ENCODE measurements at regions not wholly inside any gene's neighbourhood (a gene's known extent, or its start where the extent isn't known, plus 50 kb on each side); places are given as distances from the start of the nearest gene placed in this dataset.
A peak's percentile ranks its signal among the peaks of the same experiment; 100 is the strongest.

DNA sequence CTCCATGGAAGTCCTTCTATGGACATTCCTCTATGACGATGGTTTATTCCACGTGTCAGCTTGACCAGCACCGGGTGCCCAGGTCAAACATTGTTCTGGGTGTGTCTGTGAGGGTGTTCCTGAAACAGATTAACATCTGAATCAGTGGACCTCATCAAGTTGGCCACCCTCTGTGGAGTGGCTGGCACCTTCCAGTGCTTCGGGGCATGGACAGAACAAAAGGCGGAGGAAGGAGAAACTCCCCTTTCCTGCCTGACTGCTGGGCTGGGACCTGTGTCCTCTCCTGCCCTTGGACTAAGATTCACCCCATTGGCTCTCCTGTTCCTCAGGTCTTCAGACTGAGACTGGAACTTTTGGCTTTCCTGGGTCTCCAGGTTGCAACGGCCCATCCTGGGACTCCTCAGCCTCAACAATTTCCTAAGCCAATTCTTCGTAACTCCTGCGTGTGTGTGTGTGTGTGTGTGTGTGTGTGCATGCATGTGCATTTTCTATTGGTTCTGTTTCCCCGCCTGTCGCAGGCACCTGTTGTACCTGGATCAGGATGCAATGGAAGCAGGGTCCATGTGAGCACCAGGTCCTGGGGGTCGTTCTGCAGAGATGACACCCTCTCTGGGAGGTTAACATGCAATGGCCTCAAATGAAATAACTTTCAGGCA, 357.2 kb upstream of the SALL3 start:
- no peak for DNase-seq

DNA sequence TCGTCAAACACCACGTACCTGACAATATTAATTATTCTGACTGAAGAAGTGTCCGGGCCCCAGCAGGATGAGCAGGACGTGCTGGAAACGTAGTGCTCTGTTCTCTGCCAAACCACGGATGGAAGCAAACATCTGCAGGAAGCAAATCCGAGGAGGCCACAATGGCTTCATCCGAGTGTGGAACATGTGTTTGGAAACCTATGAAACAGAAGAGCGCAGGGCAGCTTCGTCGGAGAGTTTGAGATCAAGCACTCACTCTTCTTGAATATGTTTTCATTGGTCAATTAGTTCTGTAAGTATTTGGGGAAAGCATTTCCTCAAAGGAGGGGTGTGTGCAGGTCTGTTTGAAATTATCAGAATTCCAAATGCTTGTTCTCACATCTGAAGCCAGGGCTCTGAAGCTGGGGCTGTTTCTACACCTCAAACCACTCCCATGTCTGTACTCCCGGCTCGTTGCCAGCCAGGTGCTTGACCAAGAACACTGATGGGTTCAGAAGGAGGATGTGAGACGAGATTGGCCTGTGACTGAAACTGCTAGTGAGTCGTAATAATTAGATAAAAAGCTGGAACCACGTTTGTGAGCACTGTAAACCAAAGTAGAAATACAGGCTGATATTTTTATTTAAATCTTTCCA, 356.6 kb upstream of the SALL3 start:
- DNase-seq, result peak; percentile 79

DNA sequence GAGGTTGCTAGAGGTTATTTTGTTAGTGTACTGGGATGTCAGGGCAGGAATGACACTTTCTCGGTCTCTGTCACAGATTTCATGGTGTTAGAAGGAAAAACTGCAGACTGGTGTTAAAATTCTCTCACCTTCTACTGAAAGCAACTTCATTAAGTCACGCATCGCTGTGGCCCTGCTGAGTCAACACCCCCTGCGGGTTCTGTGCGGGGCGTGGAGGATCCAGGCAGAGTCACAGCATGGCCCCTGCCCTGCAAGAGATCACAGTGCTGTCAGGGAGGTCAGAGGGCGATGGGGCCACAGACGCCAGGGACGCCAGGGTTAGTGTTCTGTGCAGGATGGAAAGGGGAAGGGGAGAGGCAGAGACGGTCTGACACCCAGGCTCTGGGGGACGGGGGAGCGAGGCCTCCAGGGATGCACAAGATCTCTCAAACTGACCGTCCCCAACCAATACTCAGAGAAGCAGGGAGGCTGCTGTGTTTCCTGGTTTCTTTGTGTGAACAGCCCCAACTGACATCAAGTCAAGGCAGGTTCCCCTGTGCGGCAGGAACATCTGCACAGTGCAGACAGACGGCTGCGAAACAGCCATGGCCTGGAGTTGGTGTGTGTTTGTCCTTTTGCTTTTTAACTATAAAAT, 354.9 kb upstream of the SALL3 start:
- DNase-seq, result no peak

DNA sequence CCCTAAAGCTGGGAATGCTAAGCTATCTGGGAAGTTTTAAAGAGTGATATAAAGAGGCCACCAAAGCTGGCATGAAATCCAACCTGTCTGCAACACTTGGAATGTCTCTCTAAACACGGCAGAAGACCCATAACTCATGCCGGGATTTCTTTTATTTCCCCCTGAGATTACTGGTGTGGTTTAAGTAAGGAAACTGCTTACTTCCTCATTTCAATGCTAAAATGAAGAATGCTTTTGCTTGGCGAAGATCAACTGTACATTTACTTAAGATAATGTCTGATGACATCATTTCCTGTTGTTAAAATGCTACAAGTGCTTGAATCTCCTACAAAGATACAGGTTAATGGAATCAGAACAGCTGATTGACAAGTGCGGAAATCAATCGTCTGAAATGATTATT, 353.8 kb upstream of the SALL3 start:
- peak; percentile 40 for DNase-seq

DNA sequence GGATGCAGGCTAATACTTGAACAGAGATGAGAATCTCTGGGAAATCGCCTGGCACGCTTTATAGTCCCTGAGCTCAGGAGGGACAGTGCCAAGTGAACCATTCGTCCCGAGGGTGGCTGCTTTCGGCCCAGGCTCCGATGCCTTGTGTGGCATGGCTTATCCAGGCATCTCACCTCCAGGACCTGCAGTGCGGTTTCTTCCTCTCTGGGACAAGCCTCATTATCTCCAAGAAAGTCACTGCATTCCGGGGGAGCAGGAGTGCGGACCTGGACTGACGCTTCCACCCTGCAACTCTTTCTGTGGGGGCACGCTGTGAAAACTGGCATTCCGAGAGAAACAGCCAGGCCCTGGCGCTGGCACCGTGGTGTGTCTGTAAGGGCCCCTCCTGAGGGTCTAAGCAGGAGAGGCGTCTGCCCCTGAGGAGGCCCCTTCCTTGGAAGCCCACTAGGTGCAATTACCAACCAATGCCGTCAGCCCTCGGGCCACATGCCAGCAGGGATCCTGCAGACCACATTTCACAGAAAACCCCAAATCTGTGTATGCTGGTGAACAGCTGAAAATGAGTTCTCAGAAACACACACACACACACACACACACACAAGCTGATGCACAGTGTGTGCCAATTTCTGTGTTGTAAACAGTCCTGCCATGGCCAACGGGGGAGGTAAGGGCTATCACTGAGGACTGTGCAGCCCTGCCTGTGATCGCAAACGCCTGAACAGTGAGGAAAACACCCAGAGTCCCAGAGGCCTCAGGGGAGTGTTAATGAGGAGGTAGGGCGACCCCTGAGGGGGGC, 351.9 kb upstream of the SALL3 start:
- no peak for DNase-seq

DNA sequence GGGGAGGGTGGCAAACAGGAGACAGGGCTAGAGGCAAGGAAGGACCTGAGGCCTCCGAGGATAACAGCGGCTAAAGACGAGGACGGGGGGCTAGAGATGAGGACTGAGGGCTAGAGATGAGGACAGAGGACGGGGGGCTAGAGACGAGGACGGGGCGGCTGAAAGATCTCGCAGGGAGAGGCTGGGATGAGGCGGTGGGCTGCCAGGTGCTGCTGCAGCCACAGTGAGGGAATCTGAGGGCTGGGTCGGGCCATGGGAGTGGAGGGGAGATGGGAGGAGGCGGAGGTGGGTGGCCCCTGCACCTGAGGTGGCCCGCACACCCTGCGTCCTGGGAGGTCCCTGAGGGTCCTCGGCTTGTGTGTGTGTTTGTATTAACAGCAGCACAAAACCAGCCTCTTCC, 350.2 kb upstream of the SALL3 start:
- DNase-seq, result no peak

DNA sequence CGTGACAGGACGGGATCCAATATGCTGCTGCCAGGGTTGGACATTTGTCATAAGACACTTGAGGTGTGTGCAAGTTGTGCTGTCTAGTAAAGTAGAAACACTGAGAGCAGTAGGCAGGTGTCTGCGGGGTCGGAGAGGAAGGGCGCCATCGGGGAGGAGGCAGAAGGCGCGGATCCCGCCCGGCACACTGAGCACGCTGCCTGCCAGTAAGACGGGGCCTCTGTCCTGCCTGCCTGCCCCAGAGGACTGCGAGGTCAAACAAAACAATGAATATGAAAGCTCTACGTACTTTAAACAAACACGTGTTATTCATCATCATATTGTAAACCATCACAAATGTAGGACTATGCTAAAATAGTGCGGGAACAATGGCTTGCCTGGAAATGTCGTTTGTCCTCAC, 349.3 kb upstream of the SALL3 start:
- DNase-seq, result no peak

DNA sequence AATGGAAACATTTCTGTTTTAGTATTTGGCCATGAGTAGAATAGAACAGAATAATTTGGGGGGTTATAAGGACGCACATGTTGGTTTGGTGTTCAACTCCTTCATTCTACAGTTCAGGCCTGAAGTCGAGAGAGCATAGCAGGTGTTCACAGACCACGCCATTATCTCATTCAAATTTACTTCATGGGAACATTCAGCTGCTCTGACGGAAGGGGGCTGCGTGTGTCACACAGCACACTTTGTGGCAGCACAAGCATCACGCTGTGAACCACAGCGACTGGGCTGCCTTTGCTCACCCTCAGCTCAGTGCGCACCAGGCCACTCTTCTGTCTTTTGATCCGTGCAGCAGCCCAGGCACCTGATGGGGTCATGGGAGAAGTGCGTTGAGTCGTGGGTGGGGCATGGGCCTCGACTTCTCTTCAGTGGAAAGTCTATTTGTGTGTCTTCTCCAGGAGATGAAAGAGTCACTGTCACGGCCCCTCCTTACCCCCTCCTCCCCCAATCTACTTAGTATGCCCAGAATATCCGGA, 348.6 kb upstream of the SALL3 start:
- DNase-seq, result no peak

DNA sequence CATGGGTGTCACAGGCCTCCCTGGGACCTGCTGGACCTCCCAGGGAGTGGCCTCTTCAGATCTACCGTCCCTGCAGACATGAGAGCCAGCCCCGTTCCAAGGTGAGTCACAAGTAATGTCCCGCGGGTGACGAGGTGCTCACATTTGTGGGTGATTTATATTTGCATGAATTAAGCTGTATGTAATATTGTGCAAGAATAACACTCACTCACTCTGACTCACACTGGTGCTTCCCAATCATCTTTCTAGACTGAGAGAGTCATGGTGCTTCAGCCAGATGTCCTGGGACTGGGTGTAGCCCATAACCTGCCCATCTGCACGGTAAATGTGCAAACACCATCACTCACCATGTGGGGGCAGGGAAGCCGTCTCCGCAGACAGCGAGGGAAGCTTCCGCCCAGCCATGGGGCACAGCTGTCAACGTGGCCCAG, 347.5 kb upstream of the SALL3 start:
- DNase-seq, result peak; percentile 42

DNA sequence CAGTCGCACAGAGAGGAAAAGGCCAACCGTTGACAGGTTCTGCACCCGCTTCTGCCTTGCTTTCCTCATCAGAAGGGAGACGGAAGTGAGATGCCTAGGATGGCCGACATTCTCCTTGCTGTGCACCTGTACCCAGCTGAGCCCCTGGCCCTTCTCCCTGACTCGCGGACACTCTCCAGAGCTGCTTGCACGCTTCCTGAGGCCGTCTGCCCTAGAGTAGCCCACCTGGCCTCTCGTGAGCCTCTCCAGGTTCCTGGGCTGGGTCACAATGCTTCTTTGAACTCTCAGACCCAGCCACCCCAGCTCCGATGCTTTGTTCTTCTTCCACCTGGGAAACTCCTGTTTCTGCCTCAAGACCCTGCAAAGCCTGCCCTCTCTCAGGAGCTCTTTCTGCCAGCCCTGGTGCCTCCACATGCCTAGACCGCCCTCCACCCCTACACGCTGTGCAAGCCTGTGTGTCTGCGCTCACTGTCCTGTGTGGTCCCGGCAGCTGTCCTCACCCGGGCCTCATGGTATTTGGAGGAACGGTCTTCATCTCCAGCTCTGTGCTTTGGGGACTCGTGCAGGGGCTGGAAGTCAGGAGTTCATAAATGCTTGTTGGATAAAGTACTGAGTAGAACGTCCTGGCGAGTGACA, 345.4 kb upstream of the SALL3 start:
- DNase-seq, result no peak

DNA sequence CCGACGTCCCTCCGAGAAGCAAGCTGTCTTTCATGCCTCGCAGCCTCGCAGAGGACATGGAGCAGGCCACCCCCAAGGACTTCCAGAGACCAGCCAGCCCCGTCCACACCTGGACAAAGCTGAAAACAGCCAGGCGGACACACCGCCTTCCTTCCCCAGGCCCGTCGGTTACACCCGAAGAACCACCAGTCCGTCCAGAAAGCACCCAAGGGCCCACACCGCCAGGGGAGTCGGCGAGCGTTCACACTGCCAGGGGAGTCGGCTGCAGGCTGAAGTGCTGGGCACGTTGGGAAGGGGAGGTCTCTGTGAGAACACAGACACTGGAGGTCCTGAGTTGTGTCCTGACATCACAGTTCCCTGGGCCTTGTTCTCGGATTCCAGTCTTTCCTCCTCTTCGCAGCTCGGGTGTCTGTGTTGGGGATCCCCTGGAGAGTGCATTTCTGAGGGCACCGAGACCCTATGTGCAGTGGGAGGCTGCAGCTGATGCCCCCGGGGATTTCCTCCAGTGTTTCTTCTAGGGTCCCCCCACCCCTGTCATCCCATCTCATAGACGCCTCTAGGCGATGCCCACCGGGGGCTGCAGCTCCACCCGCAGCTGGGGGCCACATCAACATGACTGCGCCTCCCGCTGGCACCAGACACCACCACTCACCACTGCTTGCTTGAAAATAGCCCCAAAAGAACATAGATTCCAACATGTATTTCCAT, 344.4 kb upstream of the SALL3 start:
- DNase-seq, result no peak

DNA sequence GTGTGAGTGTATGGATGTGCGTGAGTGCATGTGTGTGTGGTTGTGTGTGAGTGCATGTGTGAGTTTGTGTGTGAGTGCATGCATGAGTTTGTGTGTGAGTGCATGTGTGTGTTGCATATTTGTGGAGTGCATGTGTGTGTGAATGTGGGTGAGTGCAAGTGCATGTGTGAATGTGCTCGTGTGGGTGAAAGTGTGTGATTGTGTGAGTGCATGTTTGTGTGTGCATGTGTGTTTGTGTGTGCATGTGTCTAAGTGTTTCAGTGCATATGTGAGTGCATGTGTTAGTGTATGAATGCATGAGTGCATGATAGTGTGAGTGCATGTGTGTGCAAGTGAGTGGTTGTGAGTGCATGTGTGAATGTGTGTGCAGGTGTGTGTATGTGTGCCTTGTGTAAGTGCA, 343.4 kb upstream of the SALL3 start:
- DNase-seq, result no peak

DNA sequence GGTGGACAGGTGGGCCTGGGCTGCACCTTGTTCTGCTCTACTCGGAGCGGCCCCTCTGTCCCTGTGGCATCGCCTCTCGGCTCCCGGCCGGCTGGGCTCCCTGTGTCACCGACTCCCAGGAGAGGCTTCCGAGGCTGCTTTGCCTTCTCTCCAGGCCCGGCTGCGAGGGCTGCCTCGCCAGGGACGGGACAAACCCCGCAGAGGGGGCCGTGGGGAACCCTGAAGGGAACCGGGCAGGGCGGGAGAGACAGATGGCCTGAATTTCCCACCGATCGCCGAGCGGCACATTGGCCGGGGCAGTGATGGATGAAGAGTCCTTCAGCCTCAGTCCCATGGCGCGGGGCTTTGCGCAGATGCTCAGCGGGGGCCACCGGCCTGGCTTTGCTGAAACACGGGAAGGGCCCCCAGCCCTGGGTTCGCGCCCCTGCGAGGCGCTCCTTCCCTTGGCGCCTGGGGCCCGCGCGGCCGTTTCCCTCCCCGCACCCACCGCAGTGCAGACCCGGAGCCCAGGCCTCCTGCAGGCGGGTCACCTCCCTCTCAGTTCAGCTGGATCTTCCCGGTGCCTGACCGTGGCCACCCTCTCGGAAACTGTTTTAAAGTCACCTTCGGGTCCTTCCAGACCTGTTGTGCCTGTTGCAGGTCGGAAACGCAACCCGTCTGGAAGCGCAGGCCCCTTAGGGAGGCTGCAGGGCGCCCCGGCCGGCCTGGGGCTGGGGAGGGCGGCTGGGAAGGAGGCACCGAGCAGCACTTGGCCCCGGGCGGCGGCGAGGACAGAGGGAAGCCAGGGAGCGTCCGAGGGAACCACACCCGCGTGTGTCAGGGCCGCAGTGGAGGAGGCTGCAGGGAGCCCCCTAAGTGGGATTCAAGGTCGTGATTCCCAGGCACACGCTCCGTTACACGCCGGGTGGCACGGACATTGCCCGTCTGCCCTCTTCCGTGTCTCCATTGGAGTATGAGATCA, 341.9 kb upstream of the SALL3 start:
- DNase-seq, result no peak

DNA sequence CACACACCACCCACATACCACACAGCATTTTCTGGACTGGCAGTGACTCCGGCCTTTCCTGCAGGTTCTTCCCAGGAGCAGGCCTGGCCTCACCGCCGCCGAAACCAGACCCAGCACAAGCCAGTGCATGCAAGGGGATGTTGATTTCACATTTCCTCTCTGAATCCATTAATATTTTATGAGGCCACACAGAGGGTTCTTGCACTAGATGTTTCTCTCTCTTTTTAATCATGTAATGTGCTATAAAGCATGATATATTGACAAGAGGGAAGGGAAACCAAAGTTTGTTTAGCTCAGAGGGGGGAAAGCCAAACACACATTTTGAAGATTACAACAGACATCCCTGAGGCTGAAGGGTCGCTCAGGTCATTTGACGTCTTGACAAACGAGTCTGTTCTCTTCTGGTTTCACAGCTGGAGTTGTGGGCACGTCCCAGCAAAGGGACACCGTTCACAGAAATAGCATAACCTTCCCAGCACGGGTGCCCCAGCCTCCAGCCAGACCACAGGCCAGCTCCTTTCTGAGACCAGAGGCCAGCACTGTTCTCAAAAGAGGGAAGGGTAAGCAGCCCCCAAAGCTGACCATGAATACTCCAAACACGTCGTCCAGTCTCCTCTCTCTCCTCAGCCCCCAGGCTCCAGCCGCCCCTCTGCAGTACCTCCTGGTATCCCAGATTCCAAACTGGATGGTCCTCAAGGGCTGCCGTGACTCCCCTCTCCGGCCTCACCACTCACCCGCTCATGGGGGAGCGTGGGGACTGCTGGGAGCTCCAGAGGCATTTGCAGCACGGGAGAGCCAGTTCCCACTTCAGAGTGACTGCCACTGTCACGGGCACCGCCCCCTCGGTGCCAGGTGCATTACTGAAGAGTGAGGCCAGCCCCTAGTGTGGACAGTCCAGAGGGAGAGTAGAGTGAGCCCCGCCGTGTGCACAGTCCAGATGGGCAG, 340.3 kb upstream of the SALL3 start:
- DNase-seq, result no peak

DNA sequence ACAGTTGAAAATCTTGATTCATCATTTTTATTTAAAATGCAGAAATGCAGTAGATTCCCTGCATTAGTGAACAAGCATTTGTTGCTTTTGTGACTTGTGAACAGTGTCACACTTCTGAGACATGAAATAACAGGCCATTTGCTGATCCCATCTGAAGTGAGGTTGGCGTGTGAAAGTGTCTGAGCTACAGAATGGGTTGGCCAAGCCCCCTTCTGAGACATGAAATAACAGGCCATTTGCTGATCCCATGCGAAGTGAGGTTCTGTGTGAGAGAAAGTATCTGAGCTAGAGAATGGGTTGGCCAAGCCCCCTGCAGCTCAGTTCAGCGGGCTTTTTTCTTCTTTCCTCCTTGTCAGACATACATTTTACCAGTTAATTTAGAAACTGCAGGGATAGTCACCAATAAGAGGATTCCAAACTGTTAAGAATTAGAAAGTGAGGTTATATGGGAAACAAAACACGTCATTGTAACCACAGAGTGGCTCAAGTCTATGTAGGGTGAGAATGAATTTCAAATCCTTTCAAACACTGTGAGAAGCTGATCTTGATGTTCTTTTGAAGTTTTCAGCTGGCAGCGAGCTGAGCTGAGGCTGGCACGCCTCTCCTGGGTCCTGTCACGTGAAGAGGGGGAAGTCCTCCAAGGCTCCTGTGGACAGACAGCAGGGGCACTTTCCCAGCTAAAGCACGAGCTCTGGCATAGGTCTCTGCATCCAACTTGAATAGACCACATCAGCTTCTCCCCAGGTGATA, 339.2 kb upstream of the SALL3 start:
- DNase-seq, result no peak

DNA sequence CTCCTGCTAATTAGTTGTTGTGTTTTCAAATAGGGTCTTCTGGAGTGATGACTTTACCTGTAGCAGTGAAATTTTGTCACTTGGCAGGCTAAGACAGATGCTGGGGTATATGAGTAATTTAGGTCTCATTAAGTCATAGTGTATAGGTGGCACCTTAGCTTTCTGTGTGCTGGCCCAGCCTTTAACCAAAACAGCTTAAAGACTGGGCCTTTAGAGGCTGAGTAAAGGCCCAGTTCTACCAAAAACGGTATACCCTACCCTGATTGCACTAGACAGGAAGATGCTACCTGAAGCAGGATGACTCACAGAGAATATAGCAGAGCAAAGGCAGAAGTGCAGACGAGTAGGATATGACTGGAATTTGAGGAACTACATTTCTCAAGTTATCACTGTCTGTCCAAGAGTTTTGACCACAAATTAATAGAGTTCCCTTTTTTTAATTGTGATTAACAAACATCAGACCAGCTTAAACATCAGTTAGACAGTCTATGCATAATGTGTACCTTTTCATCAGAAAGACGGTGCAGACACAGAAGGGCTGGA, 337.9 kb upstream of the SALL3 start:
- no peak for DNase-seq

DNA sequence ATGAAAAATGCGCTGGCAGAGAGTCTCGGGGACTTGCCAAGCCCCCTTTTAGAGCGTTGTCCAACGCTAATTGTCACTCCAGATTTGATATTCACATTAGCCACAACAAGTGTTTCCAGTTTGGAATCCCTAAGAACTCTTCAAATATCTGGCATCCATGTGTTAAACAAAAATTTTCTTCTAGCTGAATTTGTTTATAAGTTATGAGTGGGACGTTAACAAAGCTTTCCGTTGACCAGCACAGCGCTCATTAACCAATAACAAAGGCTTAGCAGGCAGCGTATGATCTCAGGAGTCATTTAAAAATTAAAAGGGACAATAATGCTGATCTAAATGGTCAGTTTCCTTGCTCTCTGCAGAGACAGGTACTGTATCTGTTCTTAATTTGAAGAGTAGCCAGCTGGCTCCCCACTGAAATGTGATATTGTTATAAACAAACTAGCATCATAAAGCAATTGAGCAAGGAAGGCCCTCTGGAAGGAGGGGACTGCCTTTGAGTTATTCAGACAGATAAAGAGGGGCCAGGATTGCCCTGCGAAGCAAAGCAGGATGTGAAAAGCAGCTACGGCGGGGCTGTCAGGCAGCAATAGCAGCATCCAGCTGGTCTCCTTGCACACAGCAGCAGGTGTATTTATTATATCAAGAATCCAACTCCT, 337.2 kb upstream of the SALL3 start:
- DNase-seq, result no peak

DNA sequence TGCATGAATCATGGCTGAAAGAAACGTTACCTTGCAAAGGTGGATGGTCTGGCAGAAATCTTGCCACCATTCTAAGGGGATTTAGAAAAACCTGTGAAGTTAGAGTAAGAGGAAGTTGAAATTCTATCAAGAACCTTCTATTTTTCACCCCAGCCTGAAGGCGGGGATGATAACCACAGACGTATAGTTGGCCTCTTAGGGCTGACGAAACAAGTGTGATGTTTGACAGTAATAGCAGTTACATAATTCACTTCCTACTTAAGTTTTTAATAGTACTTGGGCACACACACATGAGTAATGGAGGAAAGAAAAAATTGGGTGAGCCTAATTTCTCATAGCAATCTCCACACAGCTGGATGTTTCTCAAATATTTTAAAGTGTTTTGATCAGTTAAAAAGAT, 336.6 kb upstream of the SALL3 start:
- no peak for DNase-seq
